HCT116 (cell line): ENCODE measurements at regions not wholly inside any gene's neighbourhood (a gene's known extent, or its start where the extent isn't known, plus 50 kb on each side); places are given as distances from the start of the nearest gene placed in this dataset.

Source experiments
- CTCF ChIP-seq, 3 experiments: fragments of 200-600 bp in 1 of 3; sonication (generic) in 1 of 3; IDR thresholded peaks in 2 of 3; conservative IDR thresholded peaks in 1 of 3; 2 replicates each; pipeline ENCODE4 v1.5.1; 2012 to 2017; ENCODE audit warnings: low read depth in 2 of 3, low read length in 2 of 3, antibody characterized with exemption in 1 of 3, borderline replicate concordance in 1 of 3, control low read depth in 1 of 3, mild to moderate bottlenecking in 1 of 3, mixed read lengths in 1 of 3, mixed run types in 1 of 3, moderate library complexity in 1 of 3; ENCODE audit not compliant: insufficient read depth in 1 of 3
- FOSL1 ChIP-seq: IDR thresholded peaks from 2 replicates; pipeline ENCODE4 v1.6.1; 2012; ENCODE audit warnings: low read depth
- POLR2A ChIP-seq: IDR thresholded peaks from 2 replicates; pipeline ENCODE4 v1.7.0; 2011; ENCODE audit warnings: borderline replicate concordance; ENCODE audit not compliant: insufficient read depth, insufficient read length; ENCODE audit errors: extremely low read depth
- POLR2AphosphoS5 ChIP-seq: IDR thresholded peaks from 2 replicates; pipeline ENCODE4 v1.6.1; 2011; ENCODE audit warnings: mild to moderate bottlenecking, low read depth, low read length, moderate library complexity
- RAD21 ChIP-seq: IDR thresholded peaks from 2 replicates; pipeline ENCODE4 v1.6.1; 2012; ENCODE audit warnings: low read depth, mild to moderate bottlenecking
- TF ChIP-seq, protein P1 (sequence below): IDR thresholded peaks from 2 replicates; pipeline ENCODE4 v1.6.1; 2012; ENCODE audit warnings: low read depth
- TF ChIP-seq, protein P2 (sequence below): IDR thresholded peaks from 2 replicates; pipeline ENCODE4 v1.6.1; 2012

DNA sequence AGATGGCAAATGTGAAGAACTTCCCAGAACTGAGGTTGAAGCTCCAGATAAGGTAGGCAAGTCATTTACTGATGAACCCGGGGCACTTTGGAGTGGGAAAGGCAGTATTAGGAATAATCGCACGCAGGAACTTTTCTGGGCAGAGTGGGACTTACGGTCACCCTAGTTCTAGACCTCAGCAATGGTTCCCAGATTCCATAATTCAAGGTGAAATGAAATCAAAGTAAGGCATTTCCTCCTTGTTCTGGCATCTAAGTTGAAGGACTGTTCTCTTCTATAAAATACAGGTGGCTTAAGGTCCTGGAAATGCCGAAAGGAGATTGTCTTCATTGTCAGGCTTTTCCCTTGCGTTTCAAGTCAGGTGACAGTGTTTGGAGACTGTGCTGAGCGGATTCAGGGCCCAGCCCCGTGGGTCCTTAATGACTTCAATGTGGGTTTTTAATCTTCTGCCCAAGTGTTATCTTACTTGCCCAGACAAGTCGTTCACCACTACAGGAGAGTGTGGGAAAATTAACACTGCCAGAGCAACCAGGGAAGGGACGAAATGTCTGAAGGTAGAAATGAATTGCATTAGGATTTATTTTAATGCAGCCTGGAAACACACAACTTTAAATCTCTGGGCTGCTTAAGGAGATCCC, 52.1 kb upstream of the STOX2 start:
- TF ChIP-seq CTCF (IDR thresholded peaks at IDR 0.05 in 2 of 3, conservative IDR thresholded peaks at IDR 0.05 in 1 of 3; ENCODE audit: borderline replicate concordance in 1 of 3, insufficient read depth in 1 of 3, low read depth in 2 of 3, low read length in 2 of 3): no peak
- TF ChIP-seq POLR2A: no peak
- no peak for TF ChIP-seq FOSL1
- TF ChIP-seq POLR2AphosphoS5: no peak
- TF ChIP-seq RAD21: no peak
- TF ChIP-seq, protein P1, sequence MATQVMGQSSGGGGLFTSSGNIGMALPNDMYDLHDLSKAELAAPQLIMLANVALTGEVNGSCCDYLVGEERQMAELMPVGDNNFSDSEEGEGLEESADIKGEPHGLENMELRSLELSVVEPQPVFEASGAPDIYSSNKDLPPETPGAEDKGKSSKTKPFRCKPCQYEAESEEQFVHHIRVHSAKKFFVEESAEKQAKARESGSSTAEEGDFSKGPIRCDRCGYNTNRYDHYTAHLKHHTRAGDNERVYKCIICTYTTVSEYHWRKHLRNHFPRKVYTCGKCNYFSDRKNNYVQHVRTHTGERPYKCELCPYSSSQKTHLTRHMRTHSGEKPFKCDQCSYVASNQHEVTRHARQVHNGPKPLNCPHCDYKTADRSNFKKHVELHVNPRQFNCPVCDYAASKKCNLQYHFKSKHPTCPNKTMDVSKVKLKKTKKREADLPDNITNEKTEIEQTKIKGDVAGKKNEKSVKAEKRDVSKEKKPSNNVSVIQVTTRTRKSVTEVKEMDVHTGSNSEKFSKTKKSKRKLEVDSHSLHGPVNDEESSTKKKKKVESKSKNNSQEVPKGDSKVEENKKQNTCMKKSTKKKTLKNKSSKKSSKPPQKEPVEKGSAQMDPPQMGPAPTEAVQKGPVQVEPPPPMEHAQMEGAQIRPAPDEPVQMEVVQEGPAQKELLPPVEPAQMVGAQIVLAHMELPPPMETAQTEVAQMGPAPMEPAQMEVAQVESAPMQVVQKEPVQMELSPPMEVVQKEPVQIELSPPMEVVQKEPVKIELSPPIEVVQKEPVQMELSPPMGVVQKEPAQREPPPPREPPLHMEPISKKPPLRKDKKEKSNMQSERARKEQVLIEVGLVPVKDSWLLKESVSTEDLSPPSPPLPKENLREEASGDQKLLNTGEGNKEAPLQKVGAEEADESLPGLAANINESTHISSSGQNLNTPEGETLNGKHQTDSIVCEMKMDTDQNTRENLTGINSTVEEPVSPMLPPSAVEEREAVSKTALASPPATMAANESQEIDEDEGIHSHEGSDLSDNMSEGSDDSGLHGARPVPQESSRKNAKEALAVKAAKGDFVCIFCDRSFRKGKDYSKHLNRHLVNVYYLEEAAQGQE: no peak
- TF ChIP-seq, protein P2, sequence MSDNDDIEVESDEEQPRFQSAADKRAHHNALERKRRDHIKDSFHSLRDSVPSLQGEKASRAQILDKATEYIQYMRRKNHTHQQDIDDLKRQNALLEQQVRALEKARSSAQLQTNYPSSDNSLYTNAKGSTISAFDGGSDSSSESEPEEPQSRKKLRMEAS: no peak
